Epithelial cell of esophagus (primary cell): ENCODE measurements at regions not wholly inside any gene's neighbourhood (a gene's known extent, or its start where the extent isn't known, plus 50 kb on each side); places are given as distances from the start of the nearest gene placed in this dataset.
A peak's percentile ranks its signal among the peaks of the same experiment; 100 is the strongest.

ENCODE experiments used
- DNase-seq: peaks from one replicate; pipeline ENCODE4 v3.0.0; 2010; ENCODE audit warnings: low read depth
- H3K4me3 ChIP-seq: 2 replicates; pipeline ENCODE4 v1.5.1; 2011; ENCODE audit warnings: mild to moderate bottlenecking, low read length, control low read depth
- TF ChIP-seq, protein P1 (sequence below): IDR thresholded peaks from 2 replicates; pipeline ENCODE4 v1.5.1; 2011; ENCODE audit warnings: low read depth, mild to moderate bottlenecking, low read length, control low read depth, inconsistent platforms; ENCODE audit not compliant: insufficient read depth; ENCODE audit errors: missing control alignments

DNA sequence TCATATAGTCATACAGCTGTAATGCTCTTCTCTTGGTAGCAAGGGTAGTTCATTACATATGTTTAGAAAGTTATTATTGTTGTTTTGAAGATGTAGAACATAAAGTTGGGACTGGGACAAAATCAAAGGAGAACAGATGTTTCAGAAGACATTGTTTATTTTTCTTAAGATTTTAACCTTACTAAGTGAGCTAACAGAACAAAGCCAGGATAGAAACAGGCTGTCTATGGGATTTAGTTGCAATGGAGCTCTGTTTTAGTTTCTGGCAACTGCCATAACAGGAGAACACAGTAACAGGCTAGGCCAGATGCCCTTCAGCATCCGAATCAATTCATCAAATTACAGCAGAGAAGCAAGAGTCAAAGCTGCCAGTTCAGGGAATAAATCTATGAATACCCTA lies 382.4 kb downstream of the ARL4A start:
- no peak for DNase-seq
- no peak overlapping the region for H3K4me3 ChIP-seq
- TF ChIP-seq, protein P1, sequence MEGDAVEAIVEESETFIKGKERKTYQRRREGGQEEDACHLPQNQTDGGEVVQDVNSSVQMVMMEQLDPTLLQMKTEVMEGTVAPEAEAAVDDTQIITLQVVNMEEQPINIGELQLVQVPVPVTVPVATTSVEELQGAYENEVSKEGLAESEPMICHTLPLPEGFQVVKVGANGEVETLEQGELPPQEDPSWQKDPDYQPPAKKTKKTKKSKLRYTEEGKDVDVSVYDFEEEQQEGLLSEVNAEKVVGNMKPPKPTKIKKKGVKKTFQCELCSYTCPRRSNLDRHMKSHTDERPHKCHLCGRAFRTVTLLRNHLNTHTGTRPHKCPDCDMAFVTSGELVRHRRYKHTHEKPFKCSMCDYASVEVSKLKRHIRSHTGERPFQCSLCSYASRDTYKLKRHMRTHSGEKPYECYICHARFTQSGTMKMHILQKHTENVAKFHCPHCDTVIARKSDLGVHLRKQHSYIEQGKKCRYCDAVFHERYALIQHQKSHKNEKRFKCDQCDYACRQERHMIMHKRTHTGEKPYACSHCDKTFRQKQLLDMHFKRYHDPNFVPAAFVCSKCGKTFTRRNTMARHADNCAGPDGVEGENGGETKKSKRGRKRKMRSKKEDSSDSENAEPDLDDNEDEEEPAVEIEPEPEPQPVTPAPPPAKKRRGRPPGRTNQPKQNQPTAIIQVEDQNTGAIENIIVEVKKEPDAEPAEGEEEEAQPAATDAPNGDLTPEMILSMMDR: no peak

DNA sequence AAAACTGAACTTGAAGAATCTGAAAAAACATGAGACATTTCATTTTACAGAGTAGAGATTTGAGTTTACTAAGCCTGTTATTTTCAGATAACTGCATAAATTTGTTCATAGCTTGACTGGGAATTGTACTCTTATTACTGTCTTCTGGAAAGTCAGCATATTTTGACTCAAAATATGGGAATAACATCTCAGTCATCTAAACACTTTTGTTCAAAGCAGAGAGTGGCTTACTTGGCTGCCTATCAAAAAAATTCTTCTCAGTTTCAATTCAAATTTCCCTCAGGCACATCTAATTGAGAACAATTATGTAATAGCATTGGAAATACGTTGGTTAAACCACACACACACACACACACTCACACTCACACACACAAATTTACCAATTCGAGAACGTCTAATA lies 384.6 kb downstream of the ARL4A start:
- peak; percentile 2 for DNase-seq

DNA sequence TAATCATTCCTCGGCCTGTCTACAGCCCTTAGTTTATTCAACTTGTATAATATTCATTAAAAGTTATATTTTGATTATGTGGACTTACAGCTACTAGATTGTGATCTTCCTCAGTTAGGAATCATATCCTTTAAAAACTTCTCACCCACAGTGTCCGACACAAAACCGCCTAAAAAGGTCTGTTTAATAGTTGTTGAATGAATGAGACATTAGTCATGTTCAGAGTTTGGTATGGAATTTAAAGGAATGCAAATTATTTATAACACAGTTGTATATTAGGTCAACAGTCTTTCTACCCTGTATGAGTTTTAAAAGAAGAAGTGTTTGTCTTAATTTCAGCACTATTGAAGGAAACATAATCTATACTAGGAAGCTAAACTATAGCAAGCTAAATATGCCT lies 390.0 kb downstream of the ARL4A start:
- no peak overlapping the region for H3K4me3 ChIP-seq
- peak; percentile 15 for DNase-seq

More for the DNA sequence above, 384.6 kb downstream of the ARL4A start:
- TF ChIP-seq, protein P1: no peak
- H3K4me3 ChIP-seq: no peak overlapping the region

DNA sequence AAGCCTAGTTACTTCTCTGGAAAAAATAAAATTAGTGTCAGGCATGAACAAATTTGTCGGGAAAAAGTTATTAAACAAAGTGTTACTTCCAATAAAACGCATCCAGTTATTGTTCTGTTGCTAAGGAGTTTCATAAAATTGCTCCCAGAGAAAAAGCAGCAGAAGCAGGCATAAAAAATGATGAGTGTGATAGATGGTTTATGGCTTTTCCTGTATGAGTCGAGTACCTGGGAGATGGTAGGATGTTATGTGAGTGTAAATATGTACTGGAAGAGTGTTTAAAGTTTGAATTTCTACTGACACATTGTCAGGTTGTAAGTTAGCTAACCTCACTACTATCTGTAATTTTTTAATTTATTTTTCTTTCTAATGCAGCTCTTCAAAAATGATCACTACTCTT lies 390.7 kb downstream of the ARL4A start:
- DNase-seq: no peak
- TF ChIP-seq, protein P1: no peak
- H3K4me3 ChIP-seq: no peak overlapping the region

More for the DNA sequence above, 390.0 kb downstream of the ARL4A start:
- TF ChIP-seq, protein P1: no peak

DNA sequence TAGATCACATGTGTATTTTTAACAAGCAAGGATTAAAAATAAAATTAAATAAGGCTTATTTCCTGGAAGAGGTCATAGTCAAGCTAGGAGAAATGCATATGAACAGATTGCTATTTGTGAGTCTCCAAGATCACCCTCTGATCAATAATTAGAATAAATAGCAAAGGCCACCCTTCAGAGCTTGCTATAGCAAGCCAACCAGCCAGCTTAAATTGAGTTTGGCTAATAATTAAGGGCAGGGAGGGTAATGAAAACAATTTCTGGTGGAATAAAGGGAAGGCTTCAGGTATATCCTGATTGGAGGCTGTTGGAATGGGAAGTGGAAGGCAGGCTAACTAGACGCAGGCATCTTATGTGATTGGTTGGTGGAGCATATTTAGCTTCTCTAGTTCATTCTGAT lies 403.5 kb downstream of the ARL4A start:
- H3K4me3 ChIP-seq: no peak overlapping the region
- no peak for DNase-seq
- TF ChIP-seq, protein P1: no peak

DNA sequence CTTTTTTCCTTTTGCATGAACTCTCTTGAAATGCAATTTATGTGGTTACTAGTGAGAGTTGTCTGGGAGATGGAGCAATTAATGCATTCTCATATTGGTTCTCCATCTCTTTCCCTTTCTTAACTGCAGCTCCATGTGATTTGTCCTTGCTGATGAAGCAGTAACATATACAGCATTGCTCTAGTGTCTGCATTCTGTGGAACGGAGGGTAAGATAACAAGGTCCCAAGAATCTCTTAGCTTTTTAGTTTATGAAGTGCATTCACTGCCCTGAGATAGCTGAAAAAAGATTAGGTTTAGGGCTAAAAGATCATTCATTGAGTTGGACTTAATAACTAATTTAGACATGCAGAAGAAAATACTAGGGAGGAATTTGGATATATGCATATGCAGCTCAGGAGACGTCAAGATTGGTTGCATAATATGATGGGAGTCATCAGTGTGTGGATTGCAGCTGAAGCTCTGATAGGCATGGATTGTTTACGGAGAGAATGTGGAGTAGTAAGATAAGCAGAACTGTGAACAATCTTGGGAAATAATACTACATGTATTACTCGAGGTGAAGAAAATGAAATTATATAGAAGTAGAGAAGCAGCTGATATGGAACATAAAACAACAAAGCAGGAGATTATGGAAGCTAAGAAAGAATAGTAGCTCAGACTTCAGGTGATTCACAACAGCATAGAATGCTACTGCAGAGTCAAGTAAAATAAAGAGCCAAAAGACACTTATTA lies 404.7 kb downstream of the ARL4A start:
- no peak overlapping the region for H3K4me3 ChIP-seq
- DNase-seq: no peak
- TF ChIP-seq, protein P1: no peak

DNA sequence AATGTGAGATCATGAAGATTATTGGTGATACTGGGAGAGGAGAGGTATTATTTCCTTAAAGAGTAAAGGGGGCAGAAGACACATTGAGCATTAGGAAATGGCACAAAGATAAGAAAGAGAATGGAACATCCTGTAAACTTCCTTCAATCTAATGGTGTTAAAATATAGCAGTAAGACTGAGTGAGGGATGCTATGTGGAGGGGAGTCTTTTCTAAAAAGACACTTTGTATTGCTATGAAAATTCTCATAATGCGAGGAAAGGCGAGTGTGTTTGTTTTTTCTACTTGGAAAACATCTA lies 405.2 kb downstream of the ARL4A start:
- H3K4me3 ChIP-seq: no peak overlapping the region
- TF ChIP-seq, protein P1: no peak
- DNase-seq: no peak
